ENCODE measurements at regions not wholly inside any gene's neighbourhood (a gene's known extent, or its start where the extent isn't known, plus 50 kb on each side); places are given as distances from the start of the nearest gene placed in this dataset.

- Histone ChIP-seq H3K9ac (ENCODE audit: insufficient read length, low read depth) (no peak overlapping the region), H3K36me3 (ENCODE audit: insufficient read depth, insufficient read length, low read length) (no peaks in the 10 kb centered on the region), H3K4me3 (ENCODE audit: insufficient read length, low read depth) (no peak overlapping the region), H3K27me3 (ENCODE audit: insufficient read depth, insufficient read length) (no peaks in the 10 kb centered on the region), H3K4me1 (ENCODE audit: insufficient read depth, insufficient read length) (no peaks in the 10 kb centered on the region), H3K9me3 (ENCODE audit: insufficient read depth, low read length) (no peaks in the 10 kb centered on the region)
- TF ChIP-seq YY1 (IDR thresholded peaks at IDR 0.05; ENCODE audit: insufficient read depth, insufficient read length) (no peak), SUZ12 (IDR thresholded peaks at IDR 0.05; ENCODE audit: extremely low read depth, insufficient read depth, insufficient read length) (no peak), ZNF274 (IDR thresholded peaks at IDR 0.05; ENCODE audit: low read depth, low read length) (no peak)
- no peak for DNase-seq (ENCODE audit: low read depth, low spot score)
Measured at GRCh38 chr10:27599546-27599945, 95.4 kb downstream of the RAB18 start.

GRCh38 chr10:27600930-27601329 lies 96.8 kb downstream of the RAB18 start:
- Histone ChIP-seq H3K4me1 (ENCODE audit: insufficient read depth, insufficient read length) (no peaks in the 10 kb centered on the region), H3K27me3 (ENCODE audit: insufficient read depth, insufficient read length) (no peaks in the 10 kb centered on the region), H3K4me3 (ENCODE audit: insufficient read length, low read depth) (no peak overlapping the region), H3K9ac (ENCODE audit: insufficient read length, low read depth) (no peak overlapping the region), H3K36me3 (ENCODE audit: insufficient read depth, insufficient read length, low read length) (no peaks in the 10 kb centered on the region), H3K9me3 (ENCODE audit: insufficient read depth, low read length) (no peaks in the 10 kb centered on the region)
- DNase-seq (ENCODE audit: low read depth, low spot score), result no peak
- TF ChIP-seq SUZ12 (IDR thresholded peaks at IDR 0.05; ENCODE audit: extremely low read depth, insufficient read depth, insufficient read length) (no peak), ZNF274 (IDR thresholded peaks at IDR 0.05; ENCODE audit: low read depth, low read length) (no peak), YY1 (IDR thresholded peaks at IDR 0.05; ENCODE audit: insufficient read depth, insufficient read length) (no peak)

- Histone ChIP-seq H3K27me3 (ENCODE audit: insufficient read depth, insufficient read length) (no peaks in the 10 kb centered on the region), H3K4me3 (ENCODE audit: insufficient read length, low read depth) (no peak overlapping the region), H3K9me3 (ENCODE audit: insufficient read depth, low read length) (no peaks in the 10 kb centered on the region), H3K9ac (ENCODE audit: insufficient read length, low read depth) (no peak overlapping the region), H3K4me1 (ENCODE audit: insufficient read depth, insufficient read length) (no peaks in the 10 kb centered on the region), H3K36me3 (ENCODE audit: insufficient read depth, insufficient read length, low read length) (no peaks in the 10 kb centered on the region)
- TF ChIP-seq SUZ12 (IDR thresholded peaks at IDR 0.05; ENCODE audit: extremely low read depth, insufficient read depth, insufficient read length), result no peak
- TF ChIP-seq YY1 (IDR thresholded peaks at IDR 0.05; ENCODE audit: insufficient read depth, insufficient read length), result no peak
- TF ChIP-seq ZNF274 (IDR thresholded peaks at IDR 0.05; ENCODE audit: low read depth, low read length), result no peak
- no peak for DNase-seq (ENCODE audit: low read depth, low spot score)
Measured at GRCh38 chr10:27601503-27601902, 97.4 kb downstream of the RAB18 start.

- no peak for DNase-seq (ENCODE audit: low read depth, low spot score)
- H3K4me3 ChIP-seq (ENCODE audit: insufficient read length, low read depth), result no peak overlapping the region
- no peaks in the 10 kb centered on the region for H3K27me3 ChIP-seq (ENCODE audit: insufficient read depth, insufficient read length)
- H3K9ac ChIP-seq (ENCODE audit: insufficient read length, low read depth), result no peak overlapping the region
- H3K9me3 ChIP-seq (ENCODE audit: insufficient read depth, low read length), result no peaks in the 10 kb centered on the region
- TF ChIP-seq ZNF274 (IDR thresholded peaks at IDR 0.05; ENCODE audit: low read depth, low read length), result no peak
- no peak for TF ChIP-seq SUZ12 (IDR thresholded peaks at IDR 0.05; ENCODE audit: extremely low read depth, insufficient read depth, insufficient read length)
- no peak for TF ChIP-seq YY1 (IDR thresholded peaks at IDR 0.05; ENCODE audit: insufficient read depth, insufficient read length)
- H3K36me3 ChIP-seq (ENCODE audit: insufficient read depth, insufficient read length, low read length), result no peaks in the 10 kb centered on the region
- H3K4me1 ChIP-seq (ENCODE audit: insufficient read depth, insufficient read length), result no peaks in the 10 kb centered on the region
Measured at GRCh38 chr10:27601946-27602538, 97.9 kb downstream of the RAB18 start.

- DNase-seq (ENCODE audit: low read depth, low spot score), result no peak
- Histone ChIP-seq H3K27me3 (ENCODE audit: insufficient read depth, insufficient read length) (no peaks in the 10 kb centered on the region), H3K4me3 (ENCODE audit: insufficient read length, low read depth) (no peak overlapping the region), H3K9ac (ENCODE audit: insufficient read length, low read depth) (no peak overlapping the region), H3K4me1 (ENCODE audit: insufficient read depth, insufficient read length) (no peaks in the 10 kb centered on the region), H3K9me3 (ENCODE audit: insufficient read depth, low read length) (no peaks in the 10 kb centered on the region), H3K36me3 (ENCODE audit: insufficient read depth, insufficient read length, low read length) (no peaks in the 10 kb centered on the region)
- no peak for TF ChIP-seq ZNF274 (IDR thresholded peaks at IDR 0.05; ENCODE audit: low read depth, low read length)
- no peak for TF ChIP-seq SUZ12 (IDR thresholded peaks at IDR 0.05; ENCODE audit: extremely low read depth, insufficient read depth, insufficient read length)
- no peak for TF ChIP-seq YY1 (IDR thresholded peaks at IDR 0.05; ENCODE audit: insufficient read depth, insufficient read length)
Measured at GRCh38 chr10:27603104-27603503, 99.0 kb downstream of the RAB18 start.

GRCh38 chr10:27605318-27605717 lies 101.2 kb downstream of the RAB18 start:
- no peaks in the 10 kb centered on the region for H3K36me3 ChIP-seq (ENCODE audit: insufficient read depth, insufficient read length, low read length)
- TF ChIP-seq ZNF274 (IDR thresholded peaks at IDR 0.05; ENCODE audit: low read depth, low read length) (no peak), SUZ12 (IDR thresholded peaks at IDR 0.05; ENCODE audit: extremely low read depth, insufficient read depth, insufficient read length) (no peak), YY1 (IDR thresholded peaks at IDR 0.05; ENCODE audit: insufficient read depth, insufficient read length) (no peak)
- H3K27me3 ChIP-seq (ENCODE audit: insufficient read depth, insufficient read length), result no peaks in the 10 kb centered on the region
- no peaks in the 10 kb centered on the region for H3K9me3 ChIP-seq (ENCODE audit: insufficient read depth, low read length)
- H3K4me3 ChIP-seq (ENCODE audit: insufficient read length, low read depth), result no peak overlapping the region
- DNase-seq (ENCODE audit: low read depth, low spot score), result no peak
- no peak overlapping the region for H3K9ac ChIP-seq (ENCODE audit: insufficient read length, low read depth)
- H3K4me1 ChIP-seq (ENCODE audit: insufficient read depth, insufficient read length), result no peaks in the 10 kb centered on the region

- Histone ChIP-seq H3K9ac (ENCODE audit: insufficient read length, low read depth) (no peak overlapping the region), H3K36me3 (ENCODE audit: insufficient read depth, insufficient read length, low read length) (no peaks in the 10 kb centered on the region), H3K9me3 (ENCODE audit: insufficient read depth, low read length) (no peaks in the 10 kb centered on the region), H3K4me1 (ENCODE audit: insufficient read depth, insufficient read length) (no peaks in the 10 kb centered on the region), H3K27me3 (ENCODE audit: insufficient read depth, insufficient read length) (no peaks in the 10 kb centered on the region), H3K4me3 (ENCODE audit: insufficient read length, low read depth) (no peak overlapping the region)
- DNase-seq (ENCODE audit: low read depth, low spot score), result no peak
- no peak for TF ChIP-seq YY1 (IDR thresholded peaks at IDR 0.05; ENCODE audit: insufficient read depth, insufficient read length)
- no peak for TF ChIP-seq ZNF274 (IDR thresholded peaks at IDR 0.05; ENCODE audit: low read depth, low read length)
- no peak for TF ChIP-seq SUZ12 (IDR thresholded peaks at IDR 0.05; ENCODE audit: extremely low read depth, insufficient read depth, insufficient read length)
Measured at GRCh38 chr10:27607591-27607990, 103.5 kb downstream of the RAB18 start.
